ENCODE measurements at regions not wholly inside any gene's neighbourhood (a gene's known extent, or its start where the extent isn't known, plus 50 kb on each side); places are given as distances from the start of the nearest gene placed in this dataset.

- Histone ChIP-seq H3K4me1 (peaks cover 26% of the 10 kb centered on the region), H3K4me3 (ENCODE audit: low read depth, low read length) (no peak overlapping the region), H3K27me3 (replicated peaks; ENCODE audit: control insufficient read depth, insufficient read depth, low read length) (no peaks in the 10 kb centered on the region), H3K36me3 (ENCODE audit: control insufficient read depth, insufficient read depth, low read length) (no peaks in the 10 kb centered on the region), H3K9me3 (no peaks in the 10 kb centered on the region)
- BruUV-seq (replicated peaks): no TSS peak
- TF ChIP-seq CTCF (IDR thresholded peaks at IDR 0.05; ENCODE audit: insufficient read depth in 1 of 2, low read depth in 1 of 2, low read length in 1 of 2, severe bottlenecking in 1 of 2, unreplicated experiment in 1 of 2): no peak
- Mint-ChIP-seq H3K27ac (ENCODE audit: unreplicated experiment) (no peak overlapping the region), H3K4me1 (ENCODE audit: low read depth, unreplicated experiment) (peaks cover 6% of the 10 kb centered on the region), H3K9me3 (ENCODE audit: unreplicated experiment) (peaks cover 18% of the 10 kb centered on the region), H3K27me3 (ENCODE audit: insufficient read depth, unreplicated experiment) (no peaks in the 10 kb centered on the region), H3K36me3 (ENCODE audit: insufficient read depth, unreplicated experiment) (no peaks in the 10 kb centered on the region), H3K4me3 (ENCODE audit: unreplicated experiment) (no peak overlapping the region)
- intact Hi-C loops (cut with micrococcal nuclease; ENCODE audit: unreplicated experiment): no loop called here
- ChIA-PET POLR2A (no interaction called here), CTCF (no interaction called here)
- no peak for DNase-seq
Measured at GRCh38 chr21:45340515-45340914, 52.8 kb upstream of the POFUT2 start.

- POLR2A ChIA-PET: no interaction called here
- Mint-ChIP-seq H3K4me3 (ENCODE audit: unreplicated experiment) (no peak overlapping the region), H3K36me3 (ENCODE audit: insufficient read depth, unreplicated experiment) (no peaks in the 10 kb centered on the region), H3K4me1 (ENCODE audit: low read depth, unreplicated experiment) (peaks cover 6% of the 10 kb centered on the region), H3K9me3 (ENCODE audit: unreplicated experiment) (peaks cover 18% of the 10 kb centered on the region), H3K27me3 (ENCODE audit: insufficient read depth, unreplicated experiment) (no peaks in the 10 kb centered on the region), H3K27ac (ENCODE audit: unreplicated experiment) (no peak overlapping the region)
- CTCF ChIA-PET: no interaction called here
- Histone ChIP-seq H3K4me1 (peaks cover 26% of the 10 kb centered on the region), H3K9me3 (no peaks in the 10 kb centered on the region), H3K36me3 (ENCODE audit: control insufficient read depth, insufficient read depth, low read length) (no peaks in the 10 kb centered on the region), H3K4me3 (ENCODE audit: low read depth, low read length) (no peak overlapping the region), H3K27me3 (replicated peaks; ENCODE audit: control insufficient read depth, insufficient read depth, low read length) (no peaks in the 10 kb centered on the region)
- no peak for DNase-seq
- BruUV-seq (replicated peaks): no TSS peak
- TF ChIP-seq CTCF (IDR thresholded peaks at IDR 0.05; ENCODE audit: insufficient read depth in 1 of 2, low read depth in 1 of 2, low read length in 1 of 2, severe bottlenecking in 1 of 2, unreplicated experiment in 1 of 2): no peak
- intact Hi-C loops (cut with micrococcal nuclease; ENCODE audit: unreplicated experiment): no loop called here
Measured at GRCh38 chr21:45341261-45341660, 53.6 kb upstream of the POFUT2 start.

- no peak for TF ChIP-seq CTCF (IDR thresholded peaks at IDR 0.05; ENCODE audit: insufficient read depth in 1 of 2, low read depth in 1 of 2, low read length in 1 of 2, severe bottlenecking in 1 of 2, unreplicated experiment in 1 of 2)
- no peak for DNase-seq
- H3K4me3 ChIP-seq (ENCODE audit: low read depth, low read length): no peak overlapping the region
- Mint-ChIP-seq H3K36me3 (ENCODE audit: insufficient read depth, unreplicated experiment) (no peaks in the 10 kb centered on the region), H3K4me3 (ENCODE audit: unreplicated experiment) (no peak overlapping the region), H3K27ac (ENCODE audit: unreplicated experiment) (no peak overlapping the region), H3K27me3 (ENCODE audit: insufficient read depth, unreplicated experiment) (no peaks in the 10 kb centered on the region), H3K4me1 (ENCODE audit: low read depth, unreplicated experiment) (peaks cover 6% of the 10 kb centered on the region), H3K9me3 (ENCODE audit: unreplicated experiment) (peaks cover 18% of the 10 kb centered on the region)
- intact Hi-C loops (cut with micrococcal nuclease; ENCODE audit: unreplicated experiment): no loop called here
- no peaks in the 10 kb centered on the region for H3K27me3 ChIP-seq (replicated peaks; ENCODE audit: control insufficient read depth, insufficient read depth, low read length)
- H3K36me3 ChIP-seq (ENCODE audit: control insufficient read depth, insufficient read depth, low read length): no peaks in the 10 kb centered on the region
- POLR2A ChIA-PET: no interaction called here
- no TSS peak for BruUV-seq (replicated peaks)
- CTCF ChIA-PET: no interaction called here
- no peaks in the 10 kb centered on the region for H3K9me3 ChIP-seq
- peaks cover 21% of the 10 kb centered on the region for H3K4me1 ChIP-seq
Measured at GRCh38 chr21:45341779-45342178, 54.1 kb upstream of the POFUT2 start.
